GM12892 (cell line): ENCODE measurements at regions not wholly inside any gene's neighbourhood (a gene's known extent, or its start where the extent isn't known, plus 50 kb on each side); places are given as distances from the start of the nearest gene placed in this dataset.

Experiments
- DNase-seq: peaks from one replicate; pipeline ENCODE4 v3.0.0; 2011; ENCODE audit not compliant: insufficient read length
- FAIRE-seq: peaks from 2 replicates; lab custom pipeline; 2011; peaks lifted over from hg19 to GRCh38; lab: Jason Lieb, UNC
- POLR2A ChIP-seq: IDR thresholded peaks from 2 replicates; pipeline ENCODE4 v1.6.1; 2011; ENCODE audit warnings: low read depth, low read length, control low read depth
- POLR2AphosphoS5 ChIP-seq: IDR thresholded peaks from 2 replicates; pipeline ENCODE4 v1.6.1; 2011; ENCODE audit warnings: low read depth, low read length, control low read depth
- TAF1 ChIP-seq: IDR thresholded peaks from 2 replicates; pipeline ENCODE4 v1.6.1; 2011; ENCODE audit warnings: low read depth, mild to moderate bottlenecking, control low read depth, low read length, borderline replicate concordance

DNA sequence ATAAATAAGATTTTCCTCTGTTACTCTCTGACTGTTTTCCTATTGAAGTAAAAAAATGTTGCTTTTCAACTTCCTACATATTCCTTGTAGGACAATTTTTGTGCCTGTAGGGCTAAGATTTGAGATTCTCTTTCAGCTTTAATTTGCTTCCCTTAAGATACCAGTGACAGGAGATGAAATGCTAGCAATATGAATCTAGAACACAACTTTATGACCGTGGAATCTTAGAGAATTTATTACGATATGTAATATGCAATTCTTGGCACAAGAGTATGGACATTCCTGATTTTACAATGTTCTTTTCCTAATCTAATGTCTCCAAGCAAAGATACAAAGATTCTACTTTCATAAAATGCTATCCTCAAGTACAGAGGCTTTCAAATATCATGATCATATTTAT is 180.9 kb downstream of the KCNE4 start:
- TF ChIP-seq POLR2AphosphoS5, result no peak
- TF ChIP-seq TAF1, result no peak
- TF ChIP-seq POLR2A, result no peak
- FAIRE-seq, result no peak
- no peak for DNase-seq

DNA sequence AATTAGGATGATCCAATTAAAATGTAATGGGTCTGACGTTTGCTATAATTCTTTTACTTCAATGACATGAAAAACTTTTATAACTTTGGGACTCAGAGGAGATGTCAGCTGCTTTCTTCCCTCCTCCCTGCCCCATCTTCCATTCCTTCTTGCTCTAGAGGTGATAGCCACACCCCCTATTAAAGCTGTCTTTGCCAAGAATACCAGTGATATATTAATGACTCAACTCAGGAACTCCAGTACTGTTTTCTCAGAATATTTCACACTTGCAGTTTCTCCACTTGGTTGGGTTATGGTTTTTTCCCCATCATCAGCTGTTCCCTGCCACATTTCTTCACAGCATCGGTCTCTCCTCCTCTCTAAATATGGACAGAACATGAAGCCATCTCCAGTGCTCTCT is 184.0 kb downstream of the KCNE4 start:
- FAIRE-seq, result no peak

DNA sequence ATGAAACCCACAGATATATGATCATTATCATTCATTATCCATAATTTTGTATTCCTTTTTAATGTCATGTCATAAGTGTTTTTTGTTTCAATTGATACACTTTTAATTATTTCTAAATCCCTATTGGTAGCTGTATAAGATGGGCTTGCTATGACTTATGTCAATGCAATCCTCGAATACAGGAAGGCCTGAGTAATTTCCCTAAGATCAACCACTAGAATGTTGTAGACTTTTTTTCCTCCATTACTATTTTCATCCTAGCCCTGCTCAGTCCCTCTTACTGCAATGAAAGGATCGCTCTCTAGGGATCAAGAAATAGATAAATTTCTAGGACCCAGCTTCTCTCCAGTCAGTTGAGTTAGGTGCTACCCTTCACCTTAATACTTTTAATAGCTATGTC is 186.3 kb downstream of the KCNE4 start:
- FAIRE-seq (no peak), DNase-seq (no peak)
- TF ChIP-seq POLR2AphosphoS5 (no peak), POLR2A (no peak), TAF1 (no peak)

More for the DNA sequence above, 184.0 kb downstream of the KCNE4 start:
- DNase-seq, result no peak
- TF ChIP-seq POLR2A, result no peak
- no peak for TF ChIP-seq POLR2AphosphoS5
- no peak for TF ChIP-seq TAF1

- FAIRE-seq, result no peak
- no peak for DNase-seq
- TF ChIP-seq POLR2A, result no peak
- TF ChIP-seq TAF1, result no peak
Observed at GRCh38 chr2:223243233-223243632, 191.2 kb downstream of the KCNE4 start.

- DNase-seq (no peak), FAIRE-seq (no peak)
- TF ChIP-seq POLR2A (no peak), POLR2AphosphoS5 (no peak), TAF1 (no peak)
Observed at GRCh38 chr2:223247136-223247535, 195.1 kb downstream of the KCNE4 start.

DNA sequence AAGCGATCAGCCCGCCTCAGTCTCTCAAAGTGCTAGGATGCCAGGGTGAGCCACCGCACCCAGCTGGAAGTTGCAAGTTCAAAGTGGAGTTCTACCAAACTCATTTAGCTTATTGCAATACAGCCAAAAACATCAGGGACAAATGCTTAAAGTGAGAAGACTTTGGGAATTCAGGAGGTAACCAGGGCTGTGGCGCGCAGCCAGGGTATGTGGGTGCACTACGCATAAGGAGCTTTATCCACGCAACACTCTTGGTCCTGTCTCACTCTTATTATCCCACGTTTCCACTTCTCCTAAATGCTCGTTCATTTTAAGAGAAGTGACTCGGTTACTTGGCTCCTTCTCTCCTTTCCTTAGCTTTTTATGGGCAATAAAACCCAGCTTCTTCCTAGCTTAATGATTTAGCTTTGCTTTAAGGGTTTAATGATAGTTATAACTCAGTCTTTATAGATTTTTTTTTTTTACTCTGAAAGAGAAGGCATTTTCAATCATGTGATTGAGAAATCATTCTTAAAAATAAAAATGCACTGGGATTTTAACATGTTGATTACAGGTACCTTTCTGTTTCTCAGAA is 199.8 kb downstream of the KCNE4 start:
- TF ChIP-seq POLR2AphosphoS5 (no peak), TAF1 (no peak), POLR2A (no peak)
- DNase-seq, result no peak
- FAIRE-seq, result no peak

DNA sequence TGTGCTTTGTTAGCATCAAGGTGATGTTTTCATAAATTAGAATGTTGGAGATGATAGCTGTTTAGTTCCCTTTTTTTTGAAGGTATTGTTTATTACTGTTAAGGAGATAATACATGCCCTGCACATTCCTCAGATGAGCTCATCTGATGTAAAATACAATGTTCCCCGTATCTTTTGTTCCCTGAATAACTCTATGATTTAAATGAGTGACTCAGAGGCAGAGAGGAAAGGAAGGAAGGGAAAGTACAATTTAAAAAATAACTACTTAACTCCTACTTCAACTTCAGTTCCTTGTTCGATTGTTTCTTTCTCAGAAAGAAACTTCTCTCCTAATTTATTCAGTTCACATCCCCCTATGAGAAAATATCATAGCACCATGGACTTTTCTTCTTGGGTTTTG is 208.7 kb downstream of the KCNE4 start:
- DNase-seq (no peak), FAIRE-seq (no peak)
- TF ChIP-seq TAF1, result no peak
- no peak for TF ChIP-seq POLR2AphosphoS5
- TF ChIP-seq POLR2A, result no peak

DNA sequence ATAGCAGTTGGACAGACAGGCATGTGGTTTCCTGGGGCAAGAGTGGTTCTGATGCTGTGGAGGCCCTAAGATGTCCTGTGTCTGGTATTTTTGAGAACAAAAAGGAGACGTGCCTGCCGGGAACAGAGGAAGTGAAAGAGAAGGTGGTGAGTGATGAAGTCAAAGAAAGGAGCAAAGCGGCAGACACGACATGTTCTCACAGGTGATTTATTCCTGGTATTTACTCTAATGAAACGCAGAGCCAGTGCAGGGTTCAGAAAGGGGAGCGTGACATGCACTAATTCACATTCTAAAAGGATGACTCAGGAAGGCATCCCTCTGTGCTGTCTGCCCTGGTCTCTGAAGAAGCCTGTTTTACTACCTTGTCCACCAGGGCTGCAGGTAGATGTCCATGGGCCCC is 211.0 kb downstream of the KCNE4 start:
- DNase-seq, result no peak
- no peak for TF ChIP-seq TAF1
- TF ChIP-seq POLR2A, result no peak
- no peak for FAIRE-seq

- no peak for TF ChIP-seq TAF1
- no peak for TF ChIP-seq POLR2AphosphoS5
- no peak for TF ChIP-seq POLR2A
- FAIRE-seq, result peak; percentile 24
- no peak for DNase-seq
Observed at GRCh38 chr2:223264541-223265193, 212.7 kb downstream of the KCNE4 start.

DNA sequence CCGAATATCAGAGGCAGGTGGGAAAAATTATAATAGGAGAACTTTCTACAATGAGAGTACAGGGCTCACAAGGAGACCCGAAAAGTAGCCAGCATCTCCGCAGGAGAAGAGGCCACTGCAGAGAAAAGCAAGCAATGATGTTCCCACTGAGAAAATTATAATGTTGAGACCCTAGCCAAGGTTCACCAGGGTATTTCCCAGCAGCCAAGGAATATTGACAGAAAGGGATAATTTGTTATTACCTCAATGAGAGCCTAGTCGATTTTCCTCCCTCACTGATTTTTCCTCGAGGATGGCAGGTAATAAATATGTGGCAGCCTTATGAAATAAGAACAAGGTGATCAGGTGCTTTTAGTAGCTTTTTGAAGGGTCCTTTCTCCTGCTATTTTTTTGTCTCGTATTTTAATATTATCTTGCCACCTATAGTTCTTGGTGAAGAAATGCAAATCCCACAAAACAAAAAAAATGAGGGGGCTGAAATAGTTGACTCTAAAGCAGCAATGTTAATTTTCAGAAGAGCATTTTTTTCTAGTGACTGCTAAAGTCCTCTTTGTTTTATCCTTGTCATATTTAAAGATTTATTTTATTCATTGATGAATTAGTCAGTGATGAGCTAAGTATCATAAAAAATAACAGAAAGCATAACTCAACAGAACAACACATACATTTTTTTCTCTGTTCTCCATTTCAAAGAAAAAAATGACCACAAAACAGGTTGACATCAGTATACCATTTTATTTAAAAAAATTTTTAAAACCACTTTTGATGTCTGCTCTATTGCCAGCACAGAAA is 215.4 kb downstream of the KCNE4 start:
- no peak for FAIRE-seq
- TF ChIP-seq POLR2A, result no peak
- no peak for DNase-seq

DNA sequence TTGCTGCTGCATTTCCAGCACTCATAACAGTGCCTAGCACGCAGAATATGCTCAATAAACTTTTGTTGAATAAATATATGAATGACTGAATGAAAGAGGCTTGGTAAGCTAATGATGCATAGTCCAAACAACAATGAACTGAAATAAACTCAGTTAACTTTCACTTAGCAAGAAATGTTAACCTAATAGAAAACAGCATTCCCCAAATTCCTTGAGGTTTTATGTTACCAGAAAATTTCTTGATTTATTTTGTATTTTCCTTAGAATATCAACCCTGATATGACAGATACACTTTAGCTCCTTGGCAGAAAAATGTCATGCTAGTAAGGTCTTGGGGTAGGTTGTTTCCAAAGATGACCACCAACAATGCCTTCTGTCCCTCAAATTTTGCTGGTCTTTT is 217.4 kb downstream of the KCNE4 start:
- FAIRE-seq (no peak), DNase-seq (no peak)
- TF ChIP-seq POLR2AphosphoS5, result no peak
- no peak for TF ChIP-seq POLR2A
- TF ChIP-seq TAF1, result no peak

DNA sequence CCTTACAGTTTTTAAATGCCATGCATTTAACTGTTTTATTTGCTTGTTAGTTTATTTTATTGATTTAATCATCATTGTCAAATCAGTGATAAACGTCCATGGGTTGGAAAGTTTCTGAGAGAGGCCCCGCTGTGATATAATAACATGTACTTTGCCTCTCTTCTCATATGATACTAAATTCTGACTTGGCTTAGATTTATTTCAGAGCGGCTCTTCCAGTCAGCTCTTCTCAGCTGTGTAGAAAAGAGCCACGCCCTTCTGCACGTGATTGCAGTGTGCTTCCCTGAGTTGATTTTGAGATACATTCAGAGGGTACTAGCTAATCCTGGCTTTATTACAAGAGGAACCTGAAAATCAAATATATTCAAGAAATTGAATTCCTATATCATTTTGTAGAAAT is 218.6 kb downstream of the KCNE4 start:
- TF ChIP-seq POLR2A (no peak), TAF1 (no peak), POLR2AphosphoS5 (no peak)
- FAIRE-seq, result no peak

GRCh38 chr2:223273995-223274394 is 222.0 kb downstream of the KCNE4 start:
- TF ChIP-seq TAF1 (no peak), POLR2A (no peak), POLR2AphosphoS5 (no peak)
- FAIRE-seq, result no peak
- no peak for DNase-seq

More for the DNA sequence above, 218.6 kb downstream of the KCNE4 start:
- DNase-seq, result no peak
